SJCRH30 (cell line): ENCODE measurements at regions not wholly inside any gene's neighbourhood (a gene's known extent, or its start where the extent isn't known, plus 50 kb on each side); places are given as distances from the start of the nearest gene placed in this dataset.

Experiments used
- DNase-seq, 2 experiments: peaks; one replicate each; pipeline ENCODE4 v3.0.0-alpha.2; 2015 to 2020
- H3K27ac ChIP-seq: fragments of 250-450 bp; sonication (Bioruptor Pico); 2 replicates; pipeline ENCODE4 v1.5.1; 2020; ENCODE audit warnings: mild to moderate bottlenecking, moderate library complexity
- H3K27me3 ChIP-seq: fragments of 250-450 bp; sonication (Bioruptor Pico); 2 replicates; pipeline ENCODE4 v1.5.1; 2020; ENCODE audit warnings: mild to moderate bottlenecking, moderate library complexity
- H3K36me3 ChIP-seq: fragments of 250-450 bp; sonication (Bioruptor Pico); 2 replicates; pipeline ENCODE4 v1.5.1; 2020; ENCODE audit warnings: mild to moderate bottlenecking, moderate library complexity
- H3K4me1 ChIP-seq: fragments of 250-450 bp; sonication (Bioruptor Pico); 2 replicates; pipeline ENCODE4 v1.5.1; 2020; ENCODE audit warnings: mild to moderate bottlenecking, moderate library complexity
- H3K4me3 ChIP-seq: fragments of 250-450 bp; sonication (Bioruptor Pico); 2 replicates; pipeline ENCODE4 v1.5.1; 2020; ENCODE audit warnings: mild to moderate bottlenecking, moderate library complexity
- H3K9me3 ChIP-seq: fragments of 250-450 bp; sonication (Bioruptor Pico); replicated peaks from 2 replicates; pipeline ENCODE4 v1.5.1; 2020; ENCODE audit warnings: mild to moderate bottlenecking, moderate library complexity

DNA sequence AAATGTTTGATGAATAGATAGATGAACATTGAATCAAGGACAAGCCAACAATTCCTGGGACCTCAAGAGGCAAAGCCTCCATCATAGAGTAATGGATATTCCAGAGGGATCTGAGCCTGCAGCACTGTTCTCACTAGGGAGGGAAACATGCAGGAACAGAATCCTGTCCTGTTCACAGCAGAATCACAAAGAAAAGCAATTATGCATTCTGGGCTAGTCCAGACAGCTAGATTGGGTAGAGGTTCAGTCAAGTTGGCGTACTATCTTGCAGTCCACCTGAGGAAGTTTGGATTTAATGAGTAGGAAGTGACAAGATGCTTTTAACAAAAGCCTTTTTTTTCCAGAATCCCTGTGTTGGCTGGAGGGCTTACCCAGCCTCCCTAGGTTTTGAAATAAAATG, 314.5 kb upstream of the SEMA6D start:
- H3K27me3 ChIP-seq, result peaks cover 4% of the 10 kb centered on the region; the same call in 1 of the 2 replicates
- H3K4me3 ChIP-seq, result no peak overlapping the region
- H3K9me3 ChIP-seq, result no peaks in the 10 kb centered on the region
- no peaks in the 10 kb centered on the region for H3K36me3 ChIP-seq
- no peak for DNase-seq
- no peak overlapping the region for H3K27ac ChIP-seq
- H3K4me1 ChIP-seq, result no peaks in the 10 kb centered on the region

DNA sequence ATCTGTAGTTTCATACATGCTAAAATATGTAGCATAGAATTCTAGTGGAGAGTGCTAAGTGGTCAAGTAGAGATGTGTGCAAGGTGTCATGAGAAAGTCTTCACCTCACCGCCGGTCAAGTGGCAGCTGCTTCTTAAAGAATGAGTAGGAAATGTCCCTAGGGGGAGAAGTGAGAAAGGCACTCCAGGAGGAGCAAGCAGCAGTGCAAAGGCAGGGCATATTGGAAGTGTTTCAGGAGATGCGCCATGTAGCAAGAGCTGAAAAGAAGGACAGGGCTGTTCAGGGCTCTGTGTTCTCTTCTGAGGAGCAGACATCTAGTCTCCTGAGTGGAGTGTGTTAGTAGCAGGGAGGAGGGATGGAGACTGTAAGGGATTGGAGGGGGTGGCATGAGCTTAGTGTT, 312.4 kb upstream of the SEMA6D start:
- Histone ChIP-seq H3K4me3 (no peak overlapping the region), H3K36me3 (no peaks in the 10 kb centered on the region), H3K27ac (no peak overlapping the region), H3K4me1 (no peaks in the 10 kb centered on the region), H3K27me3 (no peaks in the 10 kb centered on the region; the same call in 1 of the 2 replicates), H3K9me3 (no peaks in the 10 kb centered on the region)
- no peak for DNase-seq

DNA sequence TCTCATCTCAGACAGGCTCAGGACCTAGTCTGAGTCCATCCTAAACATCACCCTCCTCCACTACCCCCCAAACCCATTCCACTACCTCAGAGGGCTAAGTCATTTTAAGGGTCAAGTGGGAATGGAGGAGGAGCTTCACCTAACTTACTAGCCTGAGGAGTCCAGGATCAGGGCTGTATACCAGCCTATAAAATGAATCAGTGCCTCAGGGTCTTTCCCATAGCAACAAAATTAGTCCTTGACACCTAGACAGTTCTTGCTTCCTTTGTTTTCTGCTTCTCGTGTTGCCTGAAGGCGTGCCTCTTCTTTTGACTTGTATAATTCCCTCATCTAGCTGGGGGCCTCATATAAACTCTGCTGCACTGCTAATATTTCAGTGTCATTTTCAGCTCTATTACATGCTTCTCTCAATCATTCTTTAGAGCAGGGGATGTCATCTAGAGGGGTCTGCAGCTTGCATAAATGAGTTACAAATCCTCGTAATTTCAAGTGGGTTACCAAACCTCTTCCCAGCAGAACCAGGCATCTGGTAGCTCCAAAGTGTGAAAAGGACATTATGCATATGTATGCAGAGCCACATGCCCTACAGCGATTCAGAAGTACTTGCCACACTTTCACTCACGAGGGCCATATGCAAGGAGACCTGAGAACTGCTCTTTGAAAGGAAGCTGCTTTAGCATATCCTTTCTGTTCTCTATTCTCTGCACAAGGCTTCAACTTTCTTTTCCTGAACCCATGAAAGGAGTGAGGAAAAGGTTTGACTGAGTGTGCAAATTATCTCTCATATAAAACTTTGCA, 311.7 kb upstream of the SEMA6D start:
- H3K36me3 ChIP-seq, result no peaks in the 10 kb centered on the region

DNA sequence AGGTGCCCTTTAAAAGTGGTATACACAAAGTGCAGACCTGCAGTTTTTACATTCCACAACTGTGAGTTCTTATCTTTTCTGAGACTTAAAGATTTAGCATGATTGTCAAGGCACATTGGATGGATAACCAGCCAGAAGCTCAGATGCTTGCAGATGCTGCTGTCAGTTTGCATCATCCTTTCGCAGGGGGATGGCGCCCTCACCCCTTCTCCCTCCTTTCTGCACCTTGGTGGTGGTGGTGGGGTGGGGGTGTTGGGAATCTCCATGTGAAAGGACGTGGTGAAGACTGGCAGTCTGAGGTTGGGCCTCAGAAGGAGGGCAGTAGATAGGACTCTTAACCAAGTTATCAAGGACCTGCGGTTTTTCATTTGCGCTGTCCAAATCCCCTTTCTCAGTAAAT, 309.6 kb upstream of the SEMA6D start:
- DNase-seq, result peak; percentile 11 to 14
- H3K9me3 ChIP-seq, result no peaks in the 10 kb centered on the region
- H3K27me3 ChIP-seq, result no peaks in the 10 kb centered on the region; the same call in none of the 2 replicates
- no peaks in the 10 kb centered on the region for H3K4me1 ChIP-seq
- no peak overlapping the region for H3K27ac ChIP-seq
- no peaks in the 10 kb centered on the region for H3K36me3 ChIP-seq
- H3K4me3 ChIP-seq, result no peak overlapping the region

More for the DNA sequence above, 311.7 kb upstream of the SEMA6D start:
- Histone ChIP-seq H3K4me1 (no peaks in the 10 kb centered on the region), H3K9me3 (no peaks in the 10 kb centered on the region), H3K4me3 (no peak overlapping the region), H3K27me3 (no peaks in the 10 kb centered on the region; the same call in 1 of the 2 replicates), H3K27ac (no peak overlapping the region)
- DNase-seq, result no peak

- peaks cover 4% of the 10 kb centered on the region; the same call in 1 of the 2 replicates for H3K27me3 ChIP-seq
- no peak for DNase-seq
- no peaks in the 10 kb centered on the region for H3K9me3 ChIP-seq
- H3K4me3 ChIP-seq, result no peak overlapping the region
- H3K4me1 ChIP-seq, result no peaks in the 10 kb centered on the region
- no peak overlapping the region for H3K27ac ChIP-seq
- H3K36me3 ChIP-seq, result no peaks in the 10 kb centered on the region
Measured at GRCh38 chr15:47409038-47409437, 308.3 kb upstream of the SEMA6D start.

DNA sequence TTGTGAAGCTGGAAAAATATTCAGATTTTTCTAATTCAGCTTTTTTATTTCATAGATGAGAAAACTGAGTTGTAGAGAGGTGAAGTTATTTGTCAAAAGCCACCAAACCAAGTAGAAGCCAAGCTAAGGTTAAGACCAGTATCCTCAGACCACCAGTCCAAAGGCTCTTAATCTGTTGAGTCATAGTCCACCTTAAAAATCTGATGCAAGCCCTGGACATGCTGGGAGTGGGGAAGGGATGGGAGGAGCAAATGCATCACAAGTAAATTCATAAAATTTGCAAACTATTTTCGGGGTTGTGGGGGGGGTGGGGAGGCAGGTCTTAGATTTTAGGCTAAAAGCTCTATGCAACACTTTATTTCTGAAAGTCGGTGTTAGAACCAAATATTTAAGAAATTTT, 307.7 kb upstream of the SEMA6D start:
- Histone ChIP-seq H3K27me3 (peaks cover 4% of the 10 kb centered on the region; the same call in 1 of the 2 replicates), H3K4me3 (no peak overlapping the region), H3K36me3 (no peaks in the 10 kb centered on the region), H3K27ac (no peak overlapping the region), H3K9me3 (no peaks in the 10 kb centered on the region), H3K4me1 (no peaks in the 10 kb centered on the region)
- no peak for DNase-seq

DNA sequence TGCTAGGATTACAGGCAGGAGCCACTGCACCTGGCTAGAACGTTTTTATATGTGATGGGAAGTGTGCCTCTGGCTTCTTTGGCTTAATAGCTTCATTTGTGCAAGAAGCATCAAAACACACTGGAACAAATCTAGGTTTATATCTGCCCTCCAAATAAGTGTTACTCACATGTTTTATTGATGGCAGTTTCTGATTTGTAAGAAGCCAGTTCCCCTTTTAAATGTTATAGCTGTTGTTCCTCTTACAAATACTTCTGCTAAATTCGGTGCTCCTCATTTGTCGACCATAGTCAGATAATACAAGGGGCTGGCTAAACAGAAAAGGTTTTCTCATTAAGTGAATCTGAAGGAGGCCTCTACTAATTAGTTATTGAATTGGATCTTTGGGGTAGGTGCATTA, 307.1 kb upstream of the SEMA6D start:
- no peaks in the 10 kb centered on the region for H3K36me3 ChIP-seq
- DNase-seq, result no peak
- H3K27me3 ChIP-seq, result peaks cover 4% of the 10 kb centered on the region; the same call in 1 of the 2 replicates
- no peak overlapping the region for H3K4me3 ChIP-seq
- no peak overlapping the region for H3K27ac ChIP-seq
- H3K9me3 ChIP-seq, result no peaks in the 10 kb centered on the region
- no peaks in the 10 kb centered on the region for H3K4me1 ChIP-seq

- no peak for DNase-seq
- H3K4me3 ChIP-seq, result no peak overlapping the region
- H3K36me3 ChIP-seq, result no peaks in the 10 kb centered on the region
- no peaks in the 10 kb centered on the region for H3K4me1 ChIP-seq
- H3K27me3 ChIP-seq, result peaks cover 4% of the 10 kb centered on the region; the same call in 1 of the 2 replicates
- no peaks in the 10 kb centered on the region for H3K9me3 ChIP-seq
- no peak overlapping the region for H3K27ac ChIP-seq
Measured at GRCh38 chr15:47411733-47412132, 305.6 kb upstream of the SEMA6D start.

DNA sequence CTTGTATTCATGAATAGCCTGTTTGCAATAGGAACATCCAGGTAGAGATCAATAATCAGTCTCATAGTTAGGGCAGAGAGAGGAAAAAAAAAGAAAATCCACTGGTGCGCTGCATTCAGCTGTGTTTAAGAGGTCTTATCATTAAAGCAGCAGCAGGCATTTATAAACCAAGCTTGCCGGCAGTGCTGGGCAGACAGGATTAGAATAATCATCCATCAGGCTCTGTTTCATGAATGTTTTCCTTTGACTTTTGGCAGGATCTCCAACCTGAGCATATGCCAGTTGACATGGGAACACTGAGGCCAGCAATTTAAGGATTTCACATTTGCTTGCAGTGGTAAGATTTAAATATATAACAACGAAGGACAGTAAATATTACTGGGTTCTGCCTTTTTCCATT, 305.2 kb upstream of the SEMA6D start:
- H3K4me1 ChIP-seq, result no peaks in the 10 kb centered on the region
- H3K27me3 ChIP-seq, result peaks cover 4% of the 10 kb centered on the region; the same call in 1 of the 2 replicates
- DNase-seq, result no peak
- no peaks in the 10 kb centered on the region for H3K36me3 ChIP-seq
- no peak overlapping the region for H3K27ac ChIP-seq
- H3K4me3 ChIP-seq, result no peak overlapping the region
- no peaks in the 10 kb centered on the region for H3K9me3 ChIP-seq

DNA sequence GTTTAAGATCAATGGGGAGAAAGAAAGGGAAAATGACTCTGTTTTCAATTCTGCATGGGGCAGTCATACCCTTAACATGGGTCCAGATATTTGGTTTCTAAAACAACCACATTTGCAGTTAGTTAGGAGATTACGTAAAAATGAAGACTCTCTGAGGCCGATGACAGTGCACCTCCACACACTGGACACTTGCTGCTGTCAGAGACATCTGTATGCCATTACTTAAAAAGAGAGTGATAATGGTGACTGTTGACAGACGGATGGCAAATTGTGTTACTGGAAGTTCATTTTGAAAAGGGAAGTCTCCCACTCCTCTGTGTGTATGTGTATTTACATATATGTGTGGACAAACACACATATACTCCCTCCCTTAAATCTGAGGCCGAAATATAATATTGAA, 304.5 kb upstream of the SEMA6D start:
- Histone ChIP-seq H3K27ac (no peak overlapping the region), H3K4me1 (no peaks in the 10 kb centered on the region), H3K27me3 (peaks cover 4% of the 10 kb centered on the region; the same call in 1 of the 2 replicates), H3K4me3 (no peak overlapping the region), H3K36me3 (no peaks in the 10 kb centered on the region), H3K9me3 (no peaks in the 10 kb centered on the region)
- no peak for DNase-seq

DNA sequence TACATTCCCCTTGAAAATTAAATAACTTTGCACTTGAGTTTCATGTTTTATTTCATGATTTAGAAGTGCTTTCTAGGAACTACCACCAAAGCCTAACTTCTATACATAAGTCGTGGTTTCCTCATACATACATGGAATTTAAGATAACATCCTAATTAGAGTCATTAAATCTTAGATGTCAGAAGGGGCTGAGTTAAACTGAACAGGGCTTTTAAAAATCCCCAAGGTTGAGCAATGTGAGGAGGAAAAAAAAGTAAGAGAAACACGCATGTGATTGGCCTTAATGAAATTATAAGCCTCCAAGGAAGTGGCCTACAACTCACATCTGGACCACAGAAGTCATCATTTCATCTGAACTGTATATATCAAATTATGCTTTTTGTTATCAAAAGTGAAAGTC, 303.1 kb upstream of the SEMA6D start:
- no peak overlapping the region for H3K27ac ChIP-seq
- H3K36me3 ChIP-seq, result no peaks in the 10 kb centered on the region
- H3K4me3 ChIP-seq, result no peak overlapping the region
- no peaks in the 10 kb centered on the region for H3K9me3 ChIP-seq
- peaks cover 7% of the 10 kb centered on the region; the same call in 1 of the 2 replicates for H3K27me3 ChIP-seq
- DNase-seq, result no peak
- no peaks in the 10 kb centered on the region for H3K4me1 ChIP-seq

- Histone ChIP-seq H3K4me1 (no peaks in the 10 kb centered on the region), H3K4me3 (no peak overlapping the region), H3K9me3 (no peaks in the 10 kb centered on the region), H3K36me3 (no peaks in the 10 kb centered on the region), H3K27ac (no peak overlapping the region), H3K27me3 (peaks cover 7% of the 10 kb centered on the region; the same call in 1 of the 2 replicates)
- no peak for DNase-seq
Measured at GRCh38 chr15:47415539-47415971, 301.8 kb upstream of the SEMA6D start.

DNA sequence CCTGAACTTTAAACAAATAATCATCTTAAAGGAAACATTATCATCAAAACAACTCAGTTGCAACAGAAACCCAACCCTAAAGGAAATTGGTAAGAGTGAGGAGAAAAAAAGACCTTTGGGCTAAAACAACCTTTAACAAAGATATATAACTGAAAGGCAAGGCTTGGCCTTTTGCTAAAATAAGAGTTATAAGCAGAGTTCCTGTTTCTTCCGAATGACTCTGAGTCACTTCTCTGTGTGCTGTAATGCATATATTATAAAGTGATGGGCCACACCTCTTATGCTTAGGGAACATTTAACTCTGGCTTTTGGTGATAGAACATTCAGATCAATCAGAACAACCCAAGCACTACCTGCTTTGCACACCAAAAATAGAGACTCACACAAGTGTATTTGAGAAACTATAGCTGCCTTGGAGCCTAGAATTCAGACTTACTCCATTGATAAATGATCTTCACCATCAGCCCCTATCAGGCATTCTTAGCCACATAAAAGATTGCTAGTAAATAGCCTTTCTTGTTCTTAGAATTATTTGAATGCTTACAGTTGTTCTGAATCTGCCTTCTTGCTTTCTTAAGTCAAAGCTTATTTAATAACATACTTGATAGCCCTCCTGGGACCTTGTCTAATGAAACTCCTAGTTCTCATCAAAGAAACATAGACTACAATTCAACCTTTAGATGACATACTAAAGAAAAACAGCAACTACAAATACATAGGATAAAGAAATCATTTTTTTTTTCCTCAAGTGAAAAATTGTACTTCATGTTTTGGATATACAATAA, 294.2 kb upstream of the SEMA6D start:
- H3K27ac ChIP-seq, result no peak overlapping the region
- DNase-seq, result no peak
- no peaks in the 10 kb centered on the region for H3K4me1 ChIP-seq

GRCh38 chr15:47427463-47427862, 289.8 kb upstream of the SEMA6D start:
- H3K27me3 ChIP-seq, result no peaks in the 10 kb centered on the region
- no peak for DNase-seq
- H3K9me3 ChIP-seq, result no peaks in the 10 kb centered on the region
- H3K4me3 ChIP-seq, result no peak overlapping the region
- H3K27ac ChIP-seq, result no peak overlapping the region
- H3K36me3 ChIP-seq, result no peaks in the 10 kb centered on the region
- H3K4me1 ChIP-seq, result no peaks in the 10 kb centered on the region

More for the DNA sequence above, 294.2 kb upstream of the SEMA6D start:
- no peaks in the 10 kb centered on the region for H3K9me3 ChIP-seq
- H3K4me3 ChIP-seq, result no peak overlapping the region
- H3K27me3 ChIP-seq, result 0 out of 2 replicates have a peak, but pooled peaks cover 3% of the 10 kb centered on the region
- no peaks in the 10 kb centered on the region for H3K36me3 ChIP-seq

DNA sequence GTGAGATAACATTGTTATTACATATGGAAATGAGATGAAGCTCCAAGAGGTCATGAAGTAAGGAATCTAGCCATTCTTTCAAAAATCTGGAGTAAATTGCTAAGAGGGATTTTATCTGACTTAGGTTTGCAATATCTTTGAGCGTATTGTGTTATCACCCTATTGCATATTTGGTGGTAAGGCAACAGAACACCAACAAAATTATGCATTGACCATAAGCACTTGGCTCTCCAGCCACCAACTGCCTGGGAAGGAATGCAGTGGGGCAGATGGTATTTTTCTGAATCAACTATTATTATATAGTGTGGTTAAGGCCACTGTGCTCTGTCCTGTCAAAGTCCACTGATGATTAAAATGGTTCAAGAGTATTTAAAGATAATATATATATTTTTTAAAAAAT, 287.9 kb upstream of the SEMA6D start:
- DNase-seq, result no peak
- H3K4me3 ChIP-seq, result no peak overlapping the region
- no peaks in the 10 kb centered on the region for H3K4me1 ChIP-seq
- no peaks in the 10 kb centered on the region; the same call in none of the 2 replicates for H3K27me3 ChIP-seq
- no peak overlapping the region for H3K27ac ChIP-seq
- no peaks in the 10 kb centered on the region for H3K36me3 ChIP-seq
- no peaks in the 10 kb centered on the region for H3K9me3 ChIP-seq
